SU-DHL-6 (cell line): ENCODE measurements at regions not wholly inside any gene's neighbourhood (a gene's known extent, or its start where the extent isn't known, plus 50 kb on each side); places are given as distances from the start of the nearest gene placed in this dataset.

Experiments used
- H2AFZ ChIP-seq: fragments of 200-600 bp; sonication (generic); 2 replicates; pipeline ENCODE4 v1.6.1; 2014; ENCODE audit warnings: low read depth, mild to moderate bottlenecking, moderate library complexity, mixed read lengths, antibody characterized with exemption, low read length; ENCODE audit not compliant: severe bottlenecking
- H3F3A ChIP-seq: fragments of 200-600 bp; shearing (Covaris generic); 2 replicates; pipeline ENCODE4 v1.6.0; 2016; ENCODE audit warnings: antibody characterized with exemption, mild to moderate bottlenecking; ENCODE audit not compliant: insufficient read depth
- H3K27ac ChIP-seq: fragments of 200-600 bp; sonication (generic); 2 replicates; pipeline ENCODE4 v1.5.1; 2016; ENCODE audit warnings: low read depth, mild to moderate bottlenecking, low read length, moderate library complexity, mixed read lengths
- H3K27me3 ChIP-seq: fragments of 200-600 bp; sonication (generic), shearing (Covaris generic); 2 replicates; pipeline ENCODE4 v1.6.0; 2014; ENCODE audit warnings: mild to moderate bottlenecking, low read length
- H3K36me3 ChIP-seq: fragments of 200-600 bp; sonication (generic); 2 replicates; pipeline ENCODE4 v1.6.1; 2014; ENCODE audit warnings: mild to moderate bottlenecking, low read length, mixed read lengths
- H3K4me2 ChIP-seq: fragments of 300-600, 200-600 bp; shearing (Covaris generic), sonication (generic); 2 replicates; pipeline ENCODE4 v1.6.0; 2014; ENCODE audit warnings: low read length, low read depth, mild to moderate bottlenecking; ENCODE audit not compliant: poor library complexity, severe bottlenecking
- H3K4me3 ChIP-seq: fragments of 200-600 bp; sonication (generic); 2 replicates; pipeline ENCODE4 v1.5.1; 2014; ENCODE audit warnings: antibody characterized with exemption, low read length, mild to moderate bottlenecking, mixed read lengths; ENCODE audit not compliant: insufficient read depth, poor library complexity, severe bottlenecking
- H3K79me2 ChIP-seq: fragments of 200-600 bp; sonication (generic); 2 replicates; pipeline ENCODE4 v1.6.1; 2014; ENCODE audit warnings: mild to moderate bottlenecking, low read length, moderate library complexity; ENCODE audit not compliant: insufficient read depth
- H3K9ac ChIP-seq: fragments of 200-600 bp; sonication (generic); 2 replicates; pipeline ENCODE4 v1.7.0; 2014; ENCODE audit warnings: mild to moderate bottlenecking, low read length
- H3K9me2 ChIP-seq: fragments of 200-600 bp; sonication (generic); replicated peaks from 2 replicates; pipeline ENCODE4 v1.6.1; 2014; ENCODE audit warnings: low read length; ENCODE audit not compliant: insufficient read depth
- H3K9me3 ChIP-seq: fragments of 200-600 bp; sonication (generic); 2 replicates; pipeline ENCODE4 v1.6.1; 2014; ENCODE audit warnings: low read length, mixed read lengths; ENCODE audit not compliant: insufficient read depth
- H4K20me1 ChIP-seq: fragments of 200-600 bp; sonication (generic); 2 replicates; pipeline ENCODE4 v1.6.1; 2014; ENCODE audit warnings: low read depth, mild to moderate bottlenecking, antibody characterized with exemption, low read length, moderate library complexity, mixed read lengths
- CTCF ChIP-seq: fragments of 200-600 bp; sonication (generic); IDR thresholded peaks from one replicate; pipeline ENCODE4 v1.5.1; 2017; ENCODE audit warnings: antibody characterized with exemption, mild to moderate bottlenecking, low read length, moderate library complexity; ENCODE audit not compliant: insufficient read depth, poor library complexity, severe bottlenecking
- EZH2phosphoT487 ChIP-seq: fragments of 200-600 bp; sonication (generic), shearing (Covaris generic); conservative IDR thresholded peaks from 2 replicates; pipeline ENCODE4 v1.6.1; 2018; ENCODE audit warnings: mild to moderate bottlenecking, antibody characterized with exemption, low read length, moderate library complexity, mixed read lengths

- no peak overlapping the region for H3K9ac ChIP-seq
- H3K27ac ChIP-seq = no peak overlapping the region
- no peak overlapping the region for H3K4me2 ChIP-seq
- peaks cover 4% of the 10 kb centered on the region; the same call in 1 of the 2 replicates for H3K9me3 ChIP-seq
- no peaks in the 10 kb centered on the region for H3K36me3 ChIP-seq
- H3K4me3 ChIP-seq = no peak overlapping the region
- H3K27me3 ChIP-seq = no peaks in the 10 kb centered on the region
- H3F3A ChIP-seq = no peaks in the 10 kb centered on the region
- no peak overlapping the region for H2AFZ ChIP-seq
- H3K79me2 ChIP-seq = no peaks in the 10 kb centered on the region
- TF ChIP-seq EZH2phosphoT487 = no peak
- TF ChIP-seq CTCF = no peak
- H4K20me1 ChIP-seq = no peaks in the 10 kb centered on the region
- H3K9me2 ChIP-seq = no peaks in the 10 kb centered on the region
Measured at GRCh38 chr5:109937951-109938350, 248.2 kb downstream of the MAN2A1 start.

DNA sequence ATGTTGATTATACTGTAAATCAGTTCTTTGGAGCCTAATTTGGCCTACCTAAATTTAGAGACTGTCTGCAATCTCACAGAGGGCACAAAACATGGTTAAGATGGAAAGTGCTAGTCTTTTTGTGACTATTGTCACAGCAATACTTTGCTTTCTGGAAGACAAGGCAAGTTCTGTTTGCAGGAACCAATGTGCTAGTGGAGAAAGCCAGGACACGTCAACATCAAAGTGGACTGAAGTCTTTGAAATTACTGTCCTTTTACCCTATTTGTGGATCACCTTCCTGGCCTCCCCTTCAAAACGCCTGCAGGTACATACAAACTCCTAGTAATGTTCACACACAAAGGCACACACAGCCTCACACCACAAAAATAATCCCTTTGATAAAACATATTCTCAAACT is 248.7 kb downstream of the MAN2A1 start:
- H3K9ac ChIP-seq = no peak overlapping the region
- no peak overlapping the region for H3K4me3 ChIP-seq
- H3K4me2 ChIP-seq = no peak overlapping the region
- no peaks in the 10 kb centered on the region for H3K79me2 ChIP-seq
- H2AFZ ChIP-seq = no peak overlapping the region
- H3F3A ChIP-seq = no peaks in the 10 kb centered on the region
- H3K9me3 ChIP-seq = peaks cover 4% of the 10 kb centered on the region; the same call in 1 of the 2 replicates
- H3K27ac ChIP-seq = no peak overlapping the region
- no peaks in the 10 kb centered on the region for H3K27me3 ChIP-seq
- no peaks in the 10 kb centered on the region for H3K36me3 ChIP-seq
- H3K9me2 ChIP-seq = no peaks in the 10 kb centered on the region
- TF ChIP-seq CTCF = no peak
- H4K20me1 ChIP-seq = no peaks in the 10 kb centered on the region

DNA sequence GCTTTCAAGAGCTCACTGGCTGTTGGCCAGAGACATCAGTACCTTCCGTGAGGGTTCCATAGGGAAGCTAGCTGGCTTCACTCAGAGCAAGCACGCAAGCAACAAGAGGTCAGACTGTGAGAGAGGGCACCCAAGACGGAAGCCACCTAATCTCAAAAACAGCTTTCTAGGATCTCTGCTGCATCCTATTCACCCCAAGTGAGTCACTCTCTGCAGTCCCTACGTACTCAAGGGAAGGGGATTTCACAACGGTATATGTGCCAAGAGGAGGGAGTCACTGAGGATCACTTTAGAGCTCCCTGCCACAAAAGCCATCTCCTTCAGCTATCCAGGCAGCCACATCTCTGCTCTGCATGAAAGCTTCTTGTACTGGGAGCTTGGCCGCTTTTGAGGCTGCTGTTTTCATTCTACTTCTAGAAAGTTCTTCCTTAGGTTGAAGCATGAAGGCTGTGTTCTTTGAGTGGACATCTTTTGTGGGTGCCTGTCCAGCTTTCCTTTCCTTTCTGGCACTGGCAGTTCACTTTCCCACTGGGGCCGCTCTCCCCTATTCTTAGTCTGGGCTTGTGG is 249.5 kb downstream of the MAN2A1 start:
- Histone ChIP-seq H3K4me3 (no peak overlapping the region), H3K36me3 (no peaks in the 10 kb centered on the region), H3K9me2 (no peaks in the 10 kb centered on the region), H2AFZ (no peak overlapping the region), H3K4me2 (no peak overlapping the region), H3K79me2 (no peaks in the 10 kb centered on the region), H3K9ac (no peak overlapping the region), H4K20me1 (no peaks in the 10 kb centered on the region), H3K9me3 (peaks cover 4% of the 10 kb centered on the region; the same call in 1 of the 2 replicates), H3K27me3 (no peaks in the 10 kb centered on the region), H3K27ac (no peak overlapping the region), H3F3A (no peaks in the 10 kb centered on the region)
- TF ChIP-seq EZH2phosphoT487 (no peak), CTCF (no peak)

DNA sequence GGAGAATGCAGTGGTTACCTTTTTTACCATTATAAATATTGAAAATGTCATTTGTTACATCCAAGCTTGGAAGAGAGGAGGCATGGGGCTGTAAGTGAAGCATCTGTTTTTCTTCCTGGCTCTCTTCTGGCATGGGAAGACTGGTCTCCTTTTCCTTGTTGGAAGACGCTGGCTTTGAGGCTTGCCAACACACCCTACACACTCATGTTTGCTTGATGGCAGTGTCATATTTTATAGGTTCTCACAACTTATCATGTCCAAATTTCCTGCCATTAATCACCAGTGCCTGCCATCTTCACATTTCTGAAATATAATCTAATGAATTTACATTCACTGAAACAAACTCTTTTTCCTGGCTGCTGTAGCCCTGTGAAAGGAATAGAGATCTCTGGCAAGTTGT is 252.9 kb downstream of the MAN2A1 start:
- no peaks in the 10 kb centered on the region for H3K36me3 ChIP-seq
- no peak overlapping the region for H3K4me2 ChIP-seq
- H4K20me1 ChIP-seq = no peaks in the 10 kb centered on the region
- no peaks in the 10 kb centered on the region for H3K9me2 ChIP-seq
- no peak overlapping the region for H3K27ac ChIP-seq
- peaks cover 4% of the 10 kb centered on the region; the same call in 1 of the 2 replicates for H3K9me3 ChIP-seq
- TF ChIP-seq CTCF (no peak), EZH2phosphoT487 (no peak)
- H3K9ac ChIP-seq = no peak overlapping the region
- no peaks in the 10 kb centered on the region for H3F3A ChIP-seq
- H3K79me2 ChIP-seq = no peaks in the 10 kb centered on the region
- H3K27me3 ChIP-seq = no peaks in the 10 kb centered on the region
- no peak overlapping the region for H2AFZ ChIP-seq
- no peak overlapping the region for H3K4me3 ChIP-seq
